Mucosa of descending colon (tissue), 3 donors: ENCODE measurements at regions not wholly inside any gene's neighbourhood (a gene's known extent, or its start where the extent isn't known, plus 50 kb on each side); places are given as distances from the start of the nearest gene placed in this dataset.

Experiments used
- ATAC-seq: fragments of 200-7000 bp; cut with Tn5 transposase; one replicate; pipeline ENCODE4 v1.9.1; 2020; ENCODE audit warnings: mild to moderate bottlenecking, moderate library complexity
- DNase-seq, 3 donors: peaks; one replicate each; pipeline ENCODE4 v3.0.0-alpha.2; 2020
- H3K36me3 ChIP-seq: fragments of 200-600 bp; one replicate; pipeline ENCODE4 v1.8.0; 2021; ENCODE audit warnings: low read depth, mild to moderate bottlenecking
- H3K4me1 ChIP-seq: fragments of 200-600 bp; one replicate; pipeline ENCODE4 v1.8.0; 2021; ENCODE audit warnings: low read depth, mild to moderate bottlenecking
- H3K4me3 ChIP-seq: fragments of 200-600 bp; one replicate; pipeline ENCODE4 v1.8.0; 2021; ENCODE audit warnings: mild to moderate bottlenecking
- H3K9me3 ChIP-seq: fragments of 200-600 bp; one replicate; pipeline ENCODE4 v1.8.0; 2021; ENCODE audit warnings: mild to moderate bottlenecking
- intact Hi-C, 2 donors: fragments of 100-400 bp; cut with DNase I in 1 of 2; cut with micrococcal nuclease in 1 of 2; formaldehyde crosslinking; loops; one replicate each; pipeline versions ENCODE4 v1.11.0 to v1.11.1; 2022; cut with DNase I, micrococcal nuclease
- TF ChIP-seq, protein P1 (sequence below): fragments of 200-600 bp; IDR thresholded peaks from one replicate; pipeline ENCODE4 v1.8.0; 2022; ENCODE audit warnings: antibody characterized with exemption, mild to moderate bottlenecking
- donor health status: DM: no; HTN: no; CAD: no; lungs with moderate emphysema.
- donor health status: DM: no; HTN: no; CAD: no.
- donor health status: DM: no; HTN: yes; CAD: no.

DNA sequence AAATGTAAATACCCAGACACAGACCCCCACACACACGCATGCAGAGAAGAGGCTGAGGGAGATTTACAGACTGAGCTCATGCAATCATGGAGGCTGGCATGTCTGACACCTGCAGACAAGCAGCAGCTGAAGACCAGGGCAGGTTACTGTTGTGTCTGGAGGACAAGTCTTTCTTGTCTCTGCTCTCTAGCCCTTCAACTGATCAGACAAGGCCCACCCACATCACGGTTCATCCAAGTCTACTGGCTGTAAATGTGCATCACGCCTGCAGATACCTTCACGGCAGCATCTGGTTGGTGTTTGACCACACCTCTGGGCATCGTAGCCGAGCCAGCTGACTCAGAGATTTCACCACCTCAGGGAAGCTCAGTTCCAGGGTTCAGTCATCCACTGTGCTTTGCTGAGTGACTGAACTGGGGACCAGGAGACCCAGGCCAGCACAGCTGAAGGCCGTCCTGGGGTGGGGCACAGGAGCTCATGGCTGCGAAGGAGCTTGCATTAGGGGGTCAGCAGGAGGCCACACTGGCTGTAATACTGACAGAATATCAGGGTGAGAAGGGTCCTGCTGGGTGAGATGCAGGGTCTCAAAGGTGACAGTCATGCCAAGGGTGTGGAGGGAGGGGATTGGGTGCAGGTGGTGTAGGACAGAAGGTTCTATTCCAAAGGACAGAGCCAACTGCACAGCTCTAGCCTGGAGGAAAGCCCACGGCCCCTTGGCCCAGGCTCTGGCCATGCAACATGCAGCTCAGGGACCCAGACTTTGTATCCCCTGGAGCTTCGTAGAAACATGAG, 304.9 kb downstream of the BRD1 start:
- Histone ChIP-seq H3K36me3 (no peaks in the 10 kb centered on the region), H3K9me3 (no peaks in the 10 kb centered on the region), H3K4me3 (no peak overlapping the region), H3K4me1 (no peaks in the 10 kb centered on the region)
- intact Hi-C loops = no loop called here
- TF ChIP-seq, protein P1, sequence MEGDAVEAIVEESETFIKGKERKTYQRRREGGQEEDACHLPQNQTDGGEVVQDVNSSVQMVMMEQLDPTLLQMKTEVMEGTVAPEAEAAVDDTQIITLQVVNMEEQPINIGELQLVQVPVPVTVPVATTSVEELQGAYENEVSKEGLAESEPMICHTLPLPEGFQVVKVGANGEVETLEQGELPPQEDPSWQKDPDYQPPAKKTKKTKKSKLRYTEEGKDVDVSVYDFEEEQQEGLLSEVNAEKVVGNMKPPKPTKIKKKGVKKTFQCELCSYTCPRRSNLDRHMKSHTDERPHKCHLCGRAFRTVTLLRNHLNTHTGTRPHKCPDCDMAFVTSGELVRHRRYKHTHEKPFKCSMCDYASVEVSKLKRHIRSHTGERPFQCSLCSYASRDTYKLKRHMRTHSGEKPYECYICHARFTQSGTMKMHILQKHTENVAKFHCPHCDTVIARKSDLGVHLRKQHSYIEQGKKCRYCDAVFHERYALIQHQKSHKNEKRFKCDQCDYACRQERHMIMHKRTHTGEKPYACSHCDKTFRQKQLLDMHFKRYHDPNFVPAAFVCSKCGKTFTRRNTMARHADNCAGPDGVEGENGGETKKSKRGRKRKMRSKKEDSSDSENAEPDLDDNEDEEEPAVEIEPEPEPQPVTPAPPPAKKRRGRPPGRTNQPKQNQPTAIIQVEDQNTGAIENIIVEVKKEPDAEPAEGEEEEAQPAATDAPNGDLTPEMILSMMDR = no peak
- DNase-seq (no peak), ATAC-seq (no peak)

DNA sequence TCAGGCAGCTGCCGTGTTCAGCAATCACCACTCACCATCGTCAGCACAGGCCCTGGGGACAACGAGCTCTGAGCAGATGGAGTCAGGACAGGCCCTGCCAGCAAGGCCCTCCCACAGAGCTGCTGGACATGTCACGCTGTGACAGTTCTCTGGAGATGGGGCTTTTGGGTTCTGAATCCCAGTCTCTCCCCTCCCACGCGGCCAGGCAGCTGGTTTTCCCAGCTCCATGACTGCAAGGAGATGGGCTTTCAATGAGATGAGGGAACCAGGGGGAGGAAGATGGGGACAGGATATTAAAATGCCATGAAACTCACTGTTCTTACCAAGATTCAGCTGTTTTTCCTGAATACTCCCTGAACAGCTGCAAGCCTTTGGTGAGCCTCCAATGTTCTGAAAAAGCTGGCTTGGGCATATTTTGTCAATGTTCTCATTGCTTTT, 305.9 kb downstream of the BRD1 start:
- TF ChIP-seq, protein P1 = no peak
- no peaks in the 10 kb centered on the region for H3K4me1 ChIP-seq
- DNase-seq (no peak), ATAC-seq (no peak)
- H3K4me3 ChIP-seq = no peak overlapping the region
- intact Hi-C loops = no loop called here
- no peaks in the 10 kb centered on the region for H3K36me3 ChIP-seq
- H3K9me3 ChIP-seq = no peaks in the 10 kb centered on the region

DNA sequence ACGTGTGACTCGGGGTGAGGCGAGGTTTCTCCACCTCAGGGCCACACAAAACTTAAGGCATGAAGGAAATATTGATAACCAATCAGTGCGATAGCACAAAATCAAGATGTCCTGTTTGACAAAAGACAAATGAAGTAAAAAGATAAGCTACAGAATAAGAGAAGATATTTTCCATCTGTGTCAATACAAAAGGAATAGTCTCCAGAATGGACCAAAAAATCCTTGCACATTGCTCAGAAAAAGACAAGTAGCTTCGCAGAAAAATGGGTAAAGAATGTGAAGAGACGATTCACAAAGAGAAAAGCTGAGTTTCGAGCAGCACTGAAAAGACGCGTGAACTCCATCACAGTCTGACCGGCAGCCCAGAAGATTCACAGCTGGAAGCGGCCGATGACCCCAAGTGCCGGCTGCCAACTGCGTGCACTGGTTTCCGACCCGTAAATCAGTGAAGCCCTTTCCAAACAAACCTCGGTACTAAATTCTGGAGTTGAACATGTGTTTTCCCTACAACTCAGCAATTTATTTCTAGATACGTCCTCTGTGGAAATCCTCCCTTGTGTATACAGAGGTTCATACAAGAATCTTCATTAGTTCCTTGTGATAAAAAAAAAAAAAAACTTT, 308.4 kb downstream of the BRD1 start:
- DNase-seq = no peak
- Histone ChIP-seq H3K4me1 (no peaks in the 10 kb centered on the region), H3K36me3 (no peaks in the 10 kb centered on the region), H3K9me3 (no peaks in the 10 kb centered on the region), H3K4me3 (no peak overlapping the region)
- no peak for ATAC-seq
- intact Hi-C loops = no loop called here
- TF ChIP-seq, protein P1 = no peak

DNA sequence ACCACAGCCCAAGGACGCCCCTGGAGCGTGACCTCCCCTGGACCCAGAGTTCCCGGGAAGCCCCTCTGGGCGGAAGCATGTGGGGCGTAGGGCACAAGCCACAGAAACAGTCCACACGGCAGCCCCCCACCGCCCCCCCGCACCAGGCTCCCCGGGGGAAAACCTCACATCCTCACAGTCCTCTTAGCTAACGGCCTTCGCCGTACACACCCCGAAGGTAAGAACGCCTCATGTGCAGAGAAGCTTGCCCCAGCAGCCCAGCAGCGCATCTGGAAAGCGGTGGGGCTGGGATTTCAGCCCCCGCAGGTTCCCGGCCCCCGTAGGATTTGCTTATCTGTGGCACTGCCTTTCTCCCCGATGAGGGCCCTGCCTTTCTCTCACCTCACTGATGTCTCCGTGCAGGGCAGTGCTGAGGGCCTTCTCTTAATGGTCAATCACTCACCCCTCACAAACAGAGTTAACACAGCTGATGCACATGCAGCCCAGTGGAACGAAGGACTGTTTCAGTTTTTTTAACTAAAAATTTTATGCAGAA, 309.2 kb downstream of the BRD1 start:
- DNase-seq (no peak), ATAC-seq (no peak)
- TF ChIP-seq, protein P1 = no peak
- Histone ChIP-seq H3K4me3 (no peak overlapping the region), H3K36me3 (no peaks in the 10 kb centered on the region), H3K9me3 (no peaks in the 10 kb centered on the region), H3K4me1 (no peaks in the 10 kb centered on the region)
- intact Hi-C loops = no loop called here

DNA sequence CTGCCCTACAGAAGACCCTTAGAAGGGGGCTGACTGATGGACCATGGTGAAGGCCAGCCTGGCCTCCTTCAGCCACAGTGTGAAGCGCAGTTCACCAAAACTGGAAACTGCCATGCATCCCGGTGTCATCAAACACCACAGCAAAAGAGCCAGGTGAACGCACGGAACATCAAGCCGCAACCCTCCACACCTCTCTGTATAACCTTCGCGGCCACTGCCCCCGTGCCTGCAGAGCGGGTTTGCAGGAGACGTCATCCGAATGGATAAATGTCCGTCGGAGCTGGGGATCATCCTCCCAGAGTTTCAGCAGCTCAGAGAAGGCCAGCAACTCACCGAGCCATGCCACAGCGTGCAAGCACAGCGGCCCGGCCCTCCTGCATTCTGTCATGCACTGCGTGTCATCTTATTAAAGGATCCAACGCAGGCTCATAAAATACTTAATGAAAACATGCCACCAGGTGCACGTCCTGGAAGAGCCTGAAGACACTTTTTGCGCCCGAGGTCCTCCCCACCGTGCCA, 309.9 kb downstream of the BRD1 start:
- DNase-seq (no peak), ATAC-seq (no peak)
- Histone ChIP-seq H3K4me3 (no peak overlapping the region), H3K36me3 (no peaks in the 10 kb centered on the region), H3K9me3 (no peaks in the 10 kb centered on the region), H3K4me1 (no peaks in the 10 kb centered on the region)
- TF ChIP-seq, protein P1 = no peak
- intact Hi-C loops = no loop called here
